ENCODE measurements at regions not wholly inside any gene's neighbourhood (a gene's known extent, or its start where the extent isn't known, plus 50 kb on each side); places are given as distances from the start of the nearest gene placed in this dataset.

DNA sequence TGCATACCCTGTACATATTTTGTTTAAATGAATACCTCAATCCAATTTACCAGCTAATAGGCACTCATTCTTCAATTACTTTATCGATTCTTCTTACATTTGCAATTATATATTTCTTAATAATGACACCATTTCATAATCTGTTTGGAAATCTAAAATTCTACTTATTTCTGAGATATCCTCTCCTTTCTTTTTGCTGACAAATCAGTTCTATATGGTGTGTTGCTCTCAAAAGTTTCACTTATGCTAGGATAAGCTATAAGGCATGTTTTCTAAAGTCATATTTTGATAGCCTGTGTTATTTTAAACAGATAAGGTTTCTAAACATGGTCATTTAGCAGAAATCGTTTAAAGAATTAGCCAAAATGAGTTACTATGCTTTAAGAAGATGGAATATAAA lies 140.6 kb upstream of the GJE1 start:
- TF ChIP-seq, protein P1, sequence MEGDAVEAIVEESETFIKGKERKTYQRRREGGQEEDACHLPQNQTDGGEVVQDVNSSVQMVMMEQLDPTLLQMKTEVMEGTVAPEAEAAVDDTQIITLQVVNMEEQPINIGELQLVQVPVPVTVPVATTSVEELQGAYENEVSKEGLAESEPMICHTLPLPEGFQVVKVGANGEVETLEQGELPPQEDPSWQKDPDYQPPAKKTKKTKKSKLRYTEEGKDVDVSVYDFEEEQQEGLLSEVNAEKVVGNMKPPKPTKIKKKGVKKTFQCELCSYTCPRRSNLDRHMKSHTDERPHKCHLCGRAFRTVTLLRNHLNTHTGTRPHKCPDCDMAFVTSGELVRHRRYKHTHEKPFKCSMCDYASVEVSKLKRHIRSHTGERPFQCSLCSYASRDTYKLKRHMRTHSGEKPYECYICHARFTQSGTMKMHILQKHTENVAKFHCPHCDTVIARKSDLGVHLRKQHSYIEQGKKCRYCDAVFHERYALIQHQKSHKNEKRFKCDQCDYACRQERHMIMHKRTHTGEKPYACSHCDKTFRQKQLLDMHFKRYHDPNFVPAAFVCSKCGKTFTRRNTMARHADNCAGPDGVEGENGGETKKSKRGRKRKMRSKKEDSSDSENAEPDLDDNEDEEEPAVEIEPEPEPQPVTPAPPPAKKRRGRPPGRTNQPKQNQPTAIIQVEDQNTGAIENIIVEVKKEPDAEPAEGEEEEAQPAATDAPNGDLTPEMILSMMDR (IDR thresholded peaks at IDR 0.05) = no peak
- no peak for TF ChIP-seq EZH2 (IDR thresholded peaks at IDR 0.05)
